IgD-negative memory B cell (primary cell): ENCODE measurements at regions not wholly inside any gene's neighbourhood (a gene's known extent, or its start where the extent isn't known, plus 50 kb on each side); places are given as distances from the start of the nearest gene placed in this dataset.

ENCODE experiments used
- H3K27ac Mint-ChIP-seq, 3 donors: one replicate each; pipeline ENCODE4 v1.8.0; 2020 to 2022; ENCODE audit warnings: mild to moderate bottlenecking in 3 of 3, mixed read lengths in 3 of 3, moderate library complexity in 1 of 3
- H3K27me3 Mint-ChIP-seq: one replicate; pipeline ENCODE4 v1.8.0; 2021; ENCODE audit warnings: mixed read lengths
- H3K36me3 Mint-ChIP-seq: one replicate; pipeline ENCODE4 v1.8.0; 2020; ENCODE audit warnings: mild to moderate bottlenecking, mixed read lengths
- H3K4me1 Mint-ChIP-seq, 3 donors: one replicate each; pipeline ENCODE4 v1.8.0; 2020 to 2022; ENCODE audit warnings: mixed read lengths in 3 of 3, mild to moderate bottlenecking in 1 of 3
- H3K4me3 Mint-ChIP-seq, 4 donors: one replicate each; pipeline ENCODE4 v1.8.0; 2020 to 2022; ENCODE audit warnings: mild to moderate bottlenecking in 4 of 4, mixed read lengths in 4 of 4, moderate library complexity in 3 of 4
- H3K9me3 Mint-ChIP-seq, 3 donors: one replicate each; pipeline ENCODE4 v1.8.0; 2020 to 2021; ENCODE audit warnings: mixed read lengths in 3 of 3, mild to moderate bottlenecking in 1 of 3

- Mint-ChIP-seq H3K4me3 (no peak overlapping the region), H3K36me3 (no peaks in the 10 kb centered on the region), H3K4me1 (peaks cover 0 to 2% (median 0%) of the 10 kb centered on the region in 3 donors), H3K9me3 (peaks cover 0 to 11% (median 5%) of the 10 kb centered on the region in 3 donors), H3K27ac (no peak overlapping the region), H3K27me3 (no peaks in the 10 kb centered on the region)
Observed at GRCh38 chr4:30600246-30601017, 119.7 kb upstream of the PCDH7 start.

GRCh38 chr4:30601070-30601865 is 118.9 kb upstream of the PCDH7 start:
- Mint-ChIP-seq H3K9me3 (peaks cover 0 to 11% (median 3%) of the 10 kb centered on the region in 3 donors), H3K36me3 (no peaks in the 10 kb centered on the region), H3K4me3 (no peak overlapping the region), H3K27me3 (no peaks in the 10 kb centered on the region), H3K4me1 (peaks cover 0 to 2% (median 0%) of the 10 kb centered on the region in 3 donors), H3K27ac (no peak overlapping the region)

- H3K27ac Mint-ChIP-seq: no peak overlapping the region
Observed at GRCh38 chr4:30605616-30606190, 114.5 kb upstream of the PCDH7 start.

GRCh38 chr4:30610361-30610760 is 109.8 kb upstream of the PCDH7 start:
- Mint-ChIP-seq H3K4me3 (no peak overlapping the region), H3K27ac (no peak overlapping the region), H3K4me1 (no peaks in the 10 kb centered on the region), H3K27me3 (no peaks in the 10 kb centered on the region), H3K9me3 (peaks cover 3 to 15% (median 7%) of the 10 kb centered on the region in 3 donors), H3K36me3 (no peaks in the 10 kb centered on the region)

More at GRCh38 chr4:30605616-30606190, 114.5 kb upstream of the PCDH7 start:
- H3K9me3 Mint-ChIP-seq: peaks cover 0 to 18% (median 2%) of the 10 kb centered on the region in 3 donors
- peaks cover 0 to 2% (median 0%) of the 10 kb centered on the region in 3 donors for H3K4me1 Mint-ChIP-seq
- H3K36me3 Mint-ChIP-seq: no peaks in the 10 kb centered on the region
- H3K4me3 Mint-ChIP-seq: peak overlapping the region in 1 of 4 donors; percentile 45
- no peaks in the 10 kb centered on the region for H3K27me3 Mint-ChIP-seq

- Mint-ChIP-seq H3K36me3 (no peaks in the 10 kb centered on the region), H3K4me1 (no peaks in the 10 kb centered on the region), H3K9me3 (peaks cover 3 to 9% (median 7%) of the 10 kb centered on the region in 3 donors), H3K27me3 (no peaks in the 10 kb centered on the region), H3K4me3 (no peak overlapping the region), H3K27ac (no peak overlapping the region)
Observed at GRCh38 chr4:30614771-30615170, 105.4 kb upstream of the PCDH7 start.

- no peak overlapping the region for H3K27ac Mint-ChIP-seq
- peaks cover 1 to 9% (median 5%) of the 10 kb centered on the region in 3 donors for H3K9me3 Mint-ChIP-seq
- no peak overlapping the region for H3K4me3 Mint-ChIP-seq
- no peaks in the 10 kb centered on the region for H3K4me1 Mint-ChIP-seq
- no peaks in the 10 kb centered on the region for H3K27me3 Mint-ChIP-seq
- no peaks in the 10 kb centered on the region for H3K36me3 Mint-ChIP-seq
Observed at GRCh38 chr4:30616942-30617646, 103.1 kb upstream of the PCDH7 start.

- Mint-ChIP-seq H3K27ac (no peak overlapping the region), H3K27me3 (no peaks in the 10 kb centered on the region), H3K4me1 (no peaks in the 10 kb centered on the region), H3K9me3 (peaks cover 1 to 9% (median 2%) of the 10 kb centered on the region in 3 donors), H3K4me3 (no peak overlapping the region), H3K36me3 (no peaks in the 10 kb centered on the region)
Observed at GRCh38 chr4:30617836-30618235, 102.3 kb upstream of the PCDH7 start.

- H3K27me3 Mint-ChIP-seq: no peaks in the 10 kb centered on the region
- H3K27ac Mint-ChIP-seq: no peak overlapping the region
- H3K4me3 Mint-ChIP-seq: no peak overlapping the region
- no peaks in the 10 kb centered on the region for H3K4me1 Mint-ChIP-seq
- H3K9me3 Mint-ChIP-seq: peaks cover 0 to 8% (median 0%) of the 10 kb centered on the region in 3 donors
- no peaks in the 10 kb centered on the region for H3K36me3 Mint-ChIP-seq
Observed at GRCh38 chr4:30619679-30620078, 100.5 kb upstream of the PCDH7 start.

- Mint-ChIP-seq H3K9me3 (peaks cover 0 to 6% (median 0%) of the 10 kb centered on the region in 3 donors), H3K27me3 (no peaks in the 10 kb centered on the region), H3K36me3 (no peaks in the 10 kb centered on the region), H3K27ac (no peak overlapping the region), H3K4me1 (no peaks in the 10 kb centered on the region), H3K4me3 (no peak overlapping the region)
Observed at GRCh38 chr4:30620711-30621110, 99.5 kb upstream of the PCDH7 start.

- Mint-ChIP-seq H3K36me3 (no peaks in the 10 kb centered on the region), H3K27me3 (no peaks in the 10 kb centered on the region), H3K4me1 (no peaks in the 10 kb centered on the region), H3K27ac (no peak overlapping the region), H3K4me3 (no peak overlapping the region), H3K9me3 (peaks cover 3 to 9% (median 5%) of the 10 kb centered on the region in 3 donors)
Observed at GRCh38 chr4:30630431-30630830, 89.7 kb upstream of the PCDH7 start.

GRCh38 chr4:30632751-30633150 is 87.4 kb upstream of the PCDH7 start:
- Mint-ChIP-seq H3K36me3 (no peaks in the 10 kb centered on the region), H3K9me3 (peaks cover 3 to 9% (median 5%) of the 10 kb centered on the region in 3 donors), H3K4me1 (no peaks in the 10 kb centered on the region), H3K27me3 (no peaks in the 10 kb centered on the region), H3K27ac (no peak overlapping the region), H3K4me3 (no peak overlapping the region)

- no peaks in the 10 kb centered on the region for H3K27me3 Mint-ChIP-seq
- H3K36me3 Mint-ChIP-seq: no peaks in the 10 kb centered on the region
- H3K27ac Mint-ChIP-seq: no peak overlapping the region
- H3K4me3 Mint-ChIP-seq: no peak overlapping the region
- H3K4me1 Mint-ChIP-seq: no peaks in the 10 kb centered on the region
- H3K9me3 Mint-ChIP-seq: peaks cover 3 to 4% (median 4%) of the 10 kb centered on the region in 3 donors
Observed at GRCh38 chr4:30641345-30641744, 78.8 kb upstream of the PCDH7 start.

GRCh38 chr4:30642567-30642966 is 77.6 kb upstream of the PCDH7 start:
- Mint-ChIP-seq H3K4me3 (no peak overlapping the region), H3K27ac (no peak overlapping the region), H3K4me1 (no peaks in the 10 kb centered on the region), H3K36me3 (no peaks in the 10 kb centered on the region), H3K9me3 (peaks cover 4 to 8% (median 5%) of the 10 kb centered on the region in 3 donors), H3K27me3 (no peaks in the 10 kb centered on the region)

- no peak overlapping the region for H3K27ac Mint-ChIP-seq
- no peak overlapping the region for H3K4me3 Mint-ChIP-seq
- H3K27me3 Mint-ChIP-seq: no peaks in the 10 kb centered on the region
- no peaks in the 10 kb centered on the region for H3K4me1 Mint-ChIP-seq
- H3K36me3 Mint-ChIP-seq: no peaks in the 10 kb centered on the region
- H3K9me3 Mint-ChIP-seq: peaks cover 0 to 7% (median 2%) of the 10 kb centered on the region in 3 donors
Observed at GRCh38 chr4:30653291-30653690, 66.9 kb upstream of the PCDH7 start.

- H3K36me3 Mint-ChIP-seq: no peaks in the 10 kb centered on the region
- H3K9me3 Mint-ChIP-seq: peaks cover 0 to 3% (median 0%) of the 10 kb centered on the region in 3 donors
- H3K4me3 Mint-ChIP-seq: no peak overlapping the region
- H3K4me1 Mint-ChIP-seq: no peaks in the 10 kb centered on the region
- no peaks in the 10 kb centered on the region for H3K27me3 Mint-ChIP-seq
- no peak overlapping the region for H3K27ac Mint-ChIP-seq
Observed at GRCh38 chr4:30656828-30657227, 63.3 kb upstream of the PCDH7 start.
